ENCODE measurements at regions not wholly inside any gene's neighbourhood (a gene's known extent, or its start where the extent isn't known, plus 50 kb on each side); places are given as distances from the start of the nearest gene placed in this dataset.

DNA sequence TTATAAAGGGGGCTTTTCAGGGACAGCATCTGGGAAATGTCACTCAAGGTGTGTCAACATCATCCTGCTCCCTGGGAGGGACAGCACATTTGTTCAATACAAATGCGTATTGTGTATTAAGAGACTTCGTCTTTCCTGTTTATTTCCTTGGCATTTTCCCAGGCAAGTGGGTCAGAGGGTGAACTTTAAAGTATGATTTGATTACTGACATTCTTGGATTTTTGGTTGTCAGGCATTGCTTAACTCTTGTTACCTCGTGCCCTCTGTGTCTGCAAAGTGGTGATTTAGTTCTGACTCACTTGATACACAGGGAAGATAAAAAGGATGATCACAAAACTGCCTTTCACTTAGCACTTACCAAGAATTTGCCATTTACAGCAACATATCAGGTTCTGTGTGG is 292.7 kb downstream of the SUCLA2 start:
- TF ChIP-seq, protein P1, sequence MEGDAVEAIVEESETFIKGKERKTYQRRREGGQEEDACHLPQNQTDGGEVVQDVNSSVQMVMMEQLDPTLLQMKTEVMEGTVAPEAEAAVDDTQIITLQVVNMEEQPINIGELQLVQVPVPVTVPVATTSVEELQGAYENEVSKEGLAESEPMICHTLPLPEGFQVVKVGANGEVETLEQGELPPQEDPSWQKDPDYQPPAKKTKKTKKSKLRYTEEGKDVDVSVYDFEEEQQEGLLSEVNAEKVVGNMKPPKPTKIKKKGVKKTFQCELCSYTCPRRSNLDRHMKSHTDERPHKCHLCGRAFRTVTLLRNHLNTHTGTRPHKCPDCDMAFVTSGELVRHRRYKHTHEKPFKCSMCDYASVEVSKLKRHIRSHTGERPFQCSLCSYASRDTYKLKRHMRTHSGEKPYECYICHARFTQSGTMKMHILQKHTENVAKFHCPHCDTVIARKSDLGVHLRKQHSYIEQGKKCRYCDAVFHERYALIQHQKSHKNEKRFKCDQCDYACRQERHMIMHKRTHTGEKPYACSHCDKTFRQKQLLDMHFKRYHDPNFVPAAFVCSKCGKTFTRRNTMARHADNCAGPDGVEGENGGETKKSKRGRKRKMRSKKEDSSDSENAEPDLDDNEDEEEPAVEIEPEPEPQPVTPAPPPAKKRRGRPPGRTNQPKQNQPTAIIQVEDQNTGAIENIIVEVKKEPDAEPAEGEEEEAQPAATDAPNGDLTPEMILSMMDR (optimal IDR thresholded peaks at IDR 0.05 in 1 of 3, IDR thresholded peaks at IDR 0.05 in 1 of 3, conservative IDR thresholded peaks at IDR 0.05 in 1 of 3; ENCODE audit: extremely low read depth in 1 of 3, insufficient read depth in 2 of 3, low read length in 3 of 3) = no peak
- TF ChIP-seq EZH2 (IDR thresholded peaks at IDR 0.05; ENCODE audit: low read length) = no peak
